ENCODE measurements at regions not wholly inside any gene's neighbourhood (a gene's known extent, or its start where the extent isn't known, plus 50 kb on each side); places are given as distances from the start of the nearest gene placed in this dataset.
A peak's percentile ranks its signal among the peaks of the same experiment; 100 is the strongest.

GRCh38 chr9:110104261-110104809, 103.6 kb downstream of the C9orf152 start:
- H3K27ac Mint-ChIP-seq: peak overlapping the region; percentile 37
- no peak overlapping the region for H3K9ac ChIP-seq (ENCODE audit: low read length)
- no peak for TF ChIP-seq EZH2 (IDR thresholded peaks at IDR 0.05; ENCODE audit: borderline replicate concordance, insufficient read depth, low read depth, low read length, poor library complexity, severe bottlenecking)
- TF ChIP-seq, protein P1, sequence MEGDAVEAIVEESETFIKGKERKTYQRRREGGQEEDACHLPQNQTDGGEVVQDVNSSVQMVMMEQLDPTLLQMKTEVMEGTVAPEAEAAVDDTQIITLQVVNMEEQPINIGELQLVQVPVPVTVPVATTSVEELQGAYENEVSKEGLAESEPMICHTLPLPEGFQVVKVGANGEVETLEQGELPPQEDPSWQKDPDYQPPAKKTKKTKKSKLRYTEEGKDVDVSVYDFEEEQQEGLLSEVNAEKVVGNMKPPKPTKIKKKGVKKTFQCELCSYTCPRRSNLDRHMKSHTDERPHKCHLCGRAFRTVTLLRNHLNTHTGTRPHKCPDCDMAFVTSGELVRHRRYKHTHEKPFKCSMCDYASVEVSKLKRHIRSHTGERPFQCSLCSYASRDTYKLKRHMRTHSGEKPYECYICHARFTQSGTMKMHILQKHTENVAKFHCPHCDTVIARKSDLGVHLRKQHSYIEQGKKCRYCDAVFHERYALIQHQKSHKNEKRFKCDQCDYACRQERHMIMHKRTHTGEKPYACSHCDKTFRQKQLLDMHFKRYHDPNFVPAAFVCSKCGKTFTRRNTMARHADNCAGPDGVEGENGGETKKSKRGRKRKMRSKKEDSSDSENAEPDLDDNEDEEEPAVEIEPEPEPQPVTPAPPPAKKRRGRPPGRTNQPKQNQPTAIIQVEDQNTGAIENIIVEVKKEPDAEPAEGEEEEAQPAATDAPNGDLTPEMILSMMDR (IDR thresholded peaks at IDR 0.05): no peak
- H3K4me3 Mint-ChIP-seq: no peak overlapping the region
- H3K9me3 ChIP-seq (ENCODE audit: control extremely low read depth in 1 of 3, control insufficient read depth in 2 of 3, insufficient read depth in 1 of 3, low read length in 2 of 3): peaks cover 0 to 3% (median 0%) of the 10 kb centered on the region in 3 donors
- ChIA-PET POLR2A (interaction anchor here (0.7 kb wide), 1 partner anchor 131 kb away, joined by 3 read pairs; no protein-coding TSS in a partner anchor), CTCF (interaction anchor here (1.0 to 1.3 kb wide), 2 partner anchors 13 to 198 kb away, joined by 3 read pairs; no protein-coding TSS in a partner anchor)
- intact Hi-C loops (cut with micrococcal nuclease): no loop called here
- DNase-seq: no peak
- WGBS (ENCODE audit: insufficient coverage): 100% methylated on average over 1 of the region's 5 CpGs
- no peaks in the 10 kb centered on the region for H3K27me3 ChIP-seq (replicated peaks in 1 of 4; ENCODE audit: control extremely low read depth in 1 of 4, control insufficient read depth in 3 of 4, insufficient read depth in 4 of 4, low read length in 3 of 4)
- no peaks in the 10 kb centered on the region for H3K9me3 Mint-ChIP-seq (ENCODE audit: insufficient read depth)
- H3K4me2 ChIP-seq (replicated peaks; ENCODE audit: low read depth, low read length, poor library complexity, severe bottlenecking): peak overlapping the region; percentile 3
- peaks cover 8 to 40% of the 10 kb centered on the region in 2 experiments for H3K36me3 ChIP-seq (replicated peaks in 1 of 2; ENCODE audit: control extremely low read depth in 1 of 2, control insufficient read depth in 1 of 2, extremely low read depth in 1 of 2, insufficient read depth in 2 of 2, low read length in 1 of 2)
- H2AFZ ChIP-seq (ENCODE audit: insufficient read depth, low read depth, low read length, poor library complexity, severe bottlenecking): no peak overlapping the region
- no peak overlapping the region for H3K4me3 ChIP-seq (ENCODE audit: control extremely low read depth in 1 of 5, extremely low read depth in 1 of 5, insufficient read depth in 1 of 5, low read depth in 2 of 5, low read length in 4 of 5)
- peaks cover 82% of the 10 kb centered on the region for H3K4me1 Mint-ChIP-seq
- H4K20me1 ChIP-seq (ENCODE audit: control insufficient read depth, insufficient read depth, low read length, poor library complexity, severe bottlenecking): peaks cover 56% of the 10 kb centered on the region
- H3K79me2 ChIP-seq (ENCODE audit: control insufficient read depth, insufficient read depth, low read length): peaks cover 97% of the 10 kb centered on the region
- no peak for ATAC-seq (ENCODE audit: low read depth)
- H3K27ac ChIP-seq (ENCODE audit: low read length in 2 of 2): peak overlapping the region in 1 of 2 donors; percentile 65
- no peaks in the 10 kb centered on the region for H3K27me3 Mint-ChIP-seq
- peaks cover 72 to 76% of the 10 kb centered on the region in 2 donors for H3K4me1 ChIP-seq (ENCODE audit: control insufficient read depth in 2 of 2, insufficient read depth in 2 of 2, low read length in 2 of 2)

GRCh38 chr9:110105107-110105506, 102.9 kb downstream of the C9orf152 start:
- Histone ChIP-seq H3K9ac (ENCODE audit: low read length) (no peak overlapping the region), H3K79me2 (ENCODE audit: control insufficient read depth, insufficient read depth, low read length) (peaks cover 98% of the 10 kb centered on the region), H3K36me3 (replicated peaks in 1 of 2; ENCODE audit: control extremely low read depth in 1 of 2, control insufficient read depth in 1 of 2, extremely low read depth in 1 of 2, insufficient read depth in 2 of 2, low read length in 1 of 2) (peaks cover 8 to 40% of the 10 kb centered on the region in 2 experiments), H3K4me3 (ENCODE audit: control extremely low read depth in 1 of 5, extremely low read depth in 1 of 5, insufficient read depth in 1 of 5, low read depth in 2 of 5, low read length in 4 of 5) (no peak overlapping the region), H3K27me3 (replicated peaks in 1 of 4; ENCODE audit: control extremely low read depth in 1 of 4, control insufficient read depth in 3 of 4, insufficient read depth in 4 of 4, low read length in 3 of 4) (no peaks in the 10 kb centered on the region), H2AFZ (ENCODE audit: insufficient read depth, low read depth, low read length, poor library complexity, severe bottlenecking) (no peak overlapping the region), H3K4me1 (ENCODE audit: control insufficient read depth in 2 of 2, insufficient read depth in 2 of 2, low read length in 2 of 2) (peaks cover 75 to 78% of the 10 kb centered on the region in 2 donors), H3K27ac (ENCODE audit: low read length in 2 of 2) (peak overlapping the region in 1 of 2 donors; percentile 65), H4K20me1 (ENCODE audit: control insufficient read depth, insufficient read depth, low read length, poor library complexity, severe bottlenecking) (peaks cover 59% of the 10 kb centered on the region), H3K4me2 (replicated peaks; ENCODE audit: low read depth, low read length, poor library complexity, severe bottlenecking) (no peak overlapping the region), H3K9me3 (ENCODE audit: control extremely low read depth in 1 of 3, control insufficient read depth in 2 of 3, insufficient read depth in 1 of 3, low read length in 2 of 3) (peaks cover 0 to 3% (median 0%) of the 10 kb centered on the region in 3 donors)
- Mint-ChIP-seq H3K4me1 (peaks cover 82% of the 10 kb centered on the region), H3K4me3 (no peak overlapping the region), H3K27me3 (no peaks in the 10 kb centered on the region), H3K9me3 (ENCODE audit: insufficient read depth) (no peaks in the 10 kb centered on the region), H3K27ac (no peak overlapping the region)
- DNase-seq (no peak), ATAC-seq (ENCODE audit: low read depth) (no peak)
- intact Hi-C loops (cut with micrococcal nuclease): no loop called here
- no CpG with 5 or more reads among the region's 2 CpGs for WGBS (ENCODE audit: insufficient coverage)
- ChIA-PET POLR2A (no interaction called here), CTCF (interaction anchor here (0.8 to 1.3 kb wide), 3 partner anchors 12 to 199 kb away, joined by 3 read pairs; no protein-coding TSS in a partner anchor)
- TF ChIP-seq, protein P1 (IDR thresholded peaks at IDR 0.05): no peak
- no peak for TF ChIP-seq EZH2 (IDR thresholded peaks at IDR 0.05; ENCODE audit: borderline replicate concordance, insufficient read depth, low read depth, low read length, poor library complexity, severe bottlenecking)

Data from B cell (primary cell).